CD4-positive, alpha-beta memory T cell (primary cell): ENCODE measurements at regions not wholly inside any gene's neighbourhood (a gene's known extent, or its start where the extent isn't known, plus 50 kb on each side); places are given as distances from the start of the nearest gene placed in this dataset.

Experiments
- CTCF ChIA-PET: fragments of 350-600 bp; sonication (Branson Sonifier 250); formaldehyde crosslinking; loops from one replicate; lab custom pipeline; 2021; ENCODE audit warnings: inconsistent platforms; ENCODE audit not compliant: partially characterized antibody; lab: Charles Lee
- POLR2A ChIA-PET: fragments of 350-600 bp; sonication (Branson Sonifier 250); formaldehyde crosslinking; loops from one replicate; lab custom pipeline; 2021; ENCODE audit not compliant: partially characterized antibody; lab: Charles Lee
- DNase-seq, 5 donors: peaks; one replicate each; pipeline versions ENCODE4 v3.0.0 to v3.0.0-alpha.2; 2020 to 2022; ENCODE audit warnings: mixed read lengths in 1 of 5
- H3K27ac ChIP-seq: one replicate; pipeline ENCODE4 v1.7.0; 2013; ENCODE audit warnings: low read depth, low read length
- H3K27me3 ChIP-seq: 2 replicates; pipeline ENCODE4 v1.7.0; 2013; ENCODE audit warnings: mild to moderate bottlenecking, low read length, moderate library complexity; ENCODE audit not compliant: insufficient read depth
- H3K36me3 ChIP-seq: 2 replicates; pipeline ENCODE4 v1.7.0; 2013; ENCODE audit warnings: mild to moderate bottlenecking, low read length, moderate library complexity; ENCODE audit not compliant: insufficient read depth
- H3K4me1 ChIP-seq: 2 replicates; pipeline ENCODE4 v1.7.0; 2013; ENCODE audit warnings: mild to moderate bottlenecking, low read length, moderate library complexity; ENCODE audit not compliant: insufficient read depth
- H3K4me3 ChIP-seq, 2 donors: one replicate each; pipeline ENCODE4 v1.7.0; 2013; ENCODE audit warnings: low read length in 2 of 2, mild to moderate bottlenecking in 1 of 2
- H3K9me3 ChIP-seq, 2 donors: one replicate each; pipeline ENCODE4 v1.7.0; 2013; ENCODE audit warnings: low read length in 2 of 2, control low read depth in 1 of 2; ENCODE audit not compliant: control insufficient read depth in 1 of 2
- H3K27ac Mint-ChIP-seq, 7 donors: one replicate each; pipeline ENCODE4 v1.8.0; 2020 to 2021; ENCODE audit warnings: mixed read lengths in 7 of 7, mild to moderate bottlenecking in 6 of 7, inconsistent platforms in 3 of 7, moderate library complexity in 3 of 7
- H3K27me3 Mint-ChIP-seq, 2 donors: one replicate each; pipeline ENCODE4 v1.8.0; 2020 to 2021; ENCODE audit warnings: mixed read lengths in 2 of 2
- H3K36me3 Mint-ChIP-seq, 2 donors: one replicate each; pipeline ENCODE4 v1.8.0; 2020 to 2021; ENCODE audit warnings: mixed read lengths in 2 of 2, inconsistent platforms in 1 of 2, mild to moderate bottlenecking in 1 of 2
- H3K4me1 Mint-ChIP-seq, 4 donors: one replicate each; pipeline ENCODE4 v1.8.0; 2020 to 2021; ENCODE audit warnings: mixed read lengths in 4 of 4, mild to moderate bottlenecking in 1 of 4
- H3K4me3 Mint-ChIP-seq, 8 donors: one replicate each; pipeline ENCODE4 v1.8.0; 2020 to 2021; ENCODE audit warnings: mixed read lengths in 8 of 8, mild to moderate bottlenecking in 7 of 8, moderate library complexity in 6 of 8, inconsistent platforms in 3 of 8
- H3K9me3 Mint-ChIP-seq, 8 donors: one replicate each; pipeline ENCODE4 v1.8.0; 2020 to 2021; ENCODE audit warnings: mixed read lengths in 8 of 8, mild to moderate bottlenecking in 5 of 8, inconsistent platforms in 3 of 8, moderate library complexity in 1 of 8
- intact Hi-C: fragments of 100-400 bp; cut with micrococcal nuclease; formaldehyde crosslinking; loops from one replicate; pipeline ENCODE4 v1.15.1; 2023

GRCh38 chr2:7940723-7941122 lies 741.1 kb upstream of the ID2 start:
- Mint-ChIP-seq H3K27me3 (peaks cover 0 to 7% of the 10 kb centered on the region in 2 donors), H3K4me1 (no peaks in the 10 kb centered on the region), H3K4me3 (no peak overlapping the region), H3K9me3 (peaks cover 0 to 2% (median 0%) of the 10 kb centered on the region in 8 donors), H3K27ac (no peak overlapping the region), H3K36me3 (no peaks in the 10 kb centered on the region)
- Histone ChIP-seq H3K27ac (no peak overlapping the region), H3K36me3 (no peaks in the 10 kb centered on the region), H3K27me3 (no peaks in the 10 kb centered on the region), H3K4me1 (no peaks in the 10 kb centered on the region), H3K9me3 (no peaks in the 10 kb centered on the region), H3K4me3 (no peak overlapping the region)
- DNase-seq = no peak
- intact Hi-C loops = no loop called here
- ChIA-PET POLR2A (no interaction called here), CTCF (no interaction called here)

- H3K27me3 ChIP-seq = no peaks in the 10 kb centered on the region
- no peaks in the 10 kb centered on the region for H3K4me1 ChIP-seq
- intact Hi-C loops = no loop called here
- no peak overlapping the region for H3K4me3 ChIP-seq
- Mint-ChIP-seq H3K4me1 (no peaks in the 10 kb centered on the region), H3K27me3 (no peaks in the 10 kb centered on the region), H3K27ac (no peak overlapping the region), H3K9me3 (peaks cover 0 to 2% (median 0%) of the 10 kb centered on the region in 8 donors), H3K36me3 (no peaks in the 10 kb centered on the region), H3K4me3 (no peak overlapping the region)
- no peaks in the 10 kb centered on the region for H3K9me3 ChIP-seq
- H3K36me3 ChIP-seq = no peaks in the 10 kb centered on the region
- H3K27ac ChIP-seq = no peak overlapping the region
- CTCF ChIA-PET = no interaction called here
- DNase-seq = no peak
- POLR2A ChIA-PET = no interaction called here
Measured at GRCh38 chr2:7943446-7943845, 738.4 kb upstream of the ID2 start.

DNA sequence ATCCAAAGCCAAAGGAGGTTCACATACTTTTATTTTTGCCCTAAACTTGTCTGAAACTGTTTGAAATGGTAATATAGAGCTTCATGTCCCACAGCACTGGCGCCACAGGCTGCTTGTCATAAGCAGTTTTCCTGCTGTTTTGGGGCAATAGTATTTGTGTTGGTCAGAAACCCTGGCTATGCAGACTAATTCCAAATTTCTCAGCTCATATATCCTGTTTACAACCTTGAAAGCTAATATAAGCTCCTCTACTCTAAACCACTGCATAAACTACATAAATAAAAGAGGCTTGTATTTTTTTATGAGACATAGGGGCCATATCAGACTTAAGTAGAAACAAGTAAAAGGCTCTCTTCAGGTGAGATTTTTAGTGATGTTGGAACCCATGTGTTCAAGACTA lies 736.8 kb upstream of the ID2 start:
- Mint-ChIP-seq H3K4me1 (no peaks in the 10 kb centered on the region), H3K27ac (no peak overlapping the region), H3K36me3 (no peaks in the 10 kb centered on the region), H3K9me3 (no peaks in the 10 kb centered on the region), H3K27me3 (no peaks in the 10 kb centered on the region), H3K4me3 (no peak overlapping the region)
- H3K27ac ChIP-seq = no peak overlapping the region
- no peaks in the 10 kb centered on the region for H3K36me3 ChIP-seq
- no peak for DNase-seq
- no peaks in the 10 kb centered on the region for H3K27me3 ChIP-seq
- no peaks in the 10 kb centered on the region for H3K9me3 ChIP-seq
- H3K4me3 ChIP-seq = no peak overlapping the region
- CTCF ChIA-PET = no interaction called here
- no peaks in the 10 kb centered on the region for H3K4me1 ChIP-seq
- intact Hi-C loops = no loop called here
- POLR2A ChIA-PET = no interaction called here

DNA sequence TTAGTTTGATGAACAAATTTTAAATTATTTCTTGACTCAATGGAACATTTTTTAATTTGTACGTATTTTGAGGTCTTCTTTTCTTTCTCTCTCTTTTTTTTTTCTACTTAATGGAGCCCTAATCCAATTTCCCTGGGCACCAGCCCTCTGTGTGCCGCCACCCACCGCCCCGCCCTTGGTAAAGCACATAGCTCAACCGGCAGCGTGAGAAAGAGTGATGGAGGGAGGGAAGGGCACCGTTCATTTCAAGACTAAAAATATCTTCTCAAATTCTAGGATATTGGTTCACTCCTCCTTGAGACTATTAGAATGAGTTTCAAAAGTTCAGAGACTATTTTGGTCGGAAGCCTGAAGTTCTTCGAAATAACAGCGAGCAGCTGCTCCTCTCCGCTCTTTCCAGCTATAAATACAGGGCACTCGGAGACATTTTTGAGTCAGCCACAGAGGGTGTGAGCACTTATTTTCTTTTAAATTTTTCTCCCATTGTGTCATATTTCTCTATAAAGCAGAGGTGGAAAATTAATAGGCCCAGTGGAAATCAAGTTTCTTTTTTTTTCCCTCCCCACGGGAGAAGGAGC lies 731.7 kb upstream of the ID2 start:
- POLR2A ChIA-PET = no interaction called here
- no peaks in the 10 kb centered on the region for H3K27me3 Mint-ChIP-seq
- Histone ChIP-seq H3K27ac (no peak overlapping the region), H3K36me3 (no peaks in the 10 kb centered on the region), H3K27me3 (no peaks in the 10 kb centered on the region), H3K4me3 (no peak overlapping the region), H3K4me1 (no peaks in the 10 kb centered on the region), H3K9me3 (no peaks in the 10 kb centered on the region)
- H3K4me1 Mint-ChIP-seq = no peaks in the 10 kb centered on the region
- H3K9me3 Mint-ChIP-seq = no peaks in the 10 kb centered on the region
- no peaks in the 10 kb centered on the region for H3K36me3 Mint-ChIP-seq
- H3K4me3 Mint-ChIP-seq = no peak overlapping the region
- no peak for DNase-seq
- intact Hi-C loops = no loop called here
- no peak overlapping the region for H3K27ac Mint-ChIP-seq
- CTCF ChIA-PET = no interaction called here

DNA sequence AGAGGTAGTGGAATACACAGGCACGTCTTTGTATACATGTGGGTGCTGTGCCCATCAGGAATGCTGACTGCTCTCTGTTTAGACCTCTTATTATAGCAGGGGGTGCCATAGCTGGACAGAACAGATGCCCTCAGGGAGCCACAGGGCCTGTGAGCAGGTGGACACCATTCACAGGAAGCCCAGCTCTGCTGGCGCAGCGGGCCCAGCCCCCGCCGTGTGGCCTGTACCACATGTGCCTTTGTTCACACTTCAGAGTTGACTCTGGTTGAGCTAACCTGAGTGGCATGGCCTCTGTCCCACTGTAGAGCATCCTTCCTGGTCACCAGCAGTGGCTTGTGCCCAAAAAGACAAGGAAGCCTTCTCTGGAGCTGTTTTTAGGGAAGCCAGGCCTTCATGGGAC lies 730.9 kb upstream of the ID2 start:
- ChIA-PET POLR2A (no interaction called here), CTCF (no interaction called here)
- no peaks in the 10 kb centered on the region for H3K4me1 ChIP-seq
- H3K9me3 ChIP-seq = no peaks in the 10 kb centered on the region
- H3K27ac ChIP-seq = no peak overlapping the region
- intact Hi-C loops = no loop called here
- H3K27ac Mint-ChIP-seq = no peak overlapping the region
- H3K4me3 ChIP-seq = no peak overlapping the region
- no peaks in the 10 kb centered on the region for H3K27me3 Mint-ChIP-seq
- no peaks in the 10 kb centered on the region for H3K4me1 Mint-ChIP-seq
- no peaks in the 10 kb centered on the region for H3K36me3 Mint-ChIP-seq
- no peak overlapping the region for H3K4me3 Mint-ChIP-seq
- H3K27me3 ChIP-seq = no peaks in the 10 kb centered on the region
- no peak for DNase-seq
- H3K9me3 Mint-ChIP-seq = no peaks in the 10 kb centered on the region
- no peaks in the 10 kb centered on the region for H3K36me3 ChIP-seq

DNA sequence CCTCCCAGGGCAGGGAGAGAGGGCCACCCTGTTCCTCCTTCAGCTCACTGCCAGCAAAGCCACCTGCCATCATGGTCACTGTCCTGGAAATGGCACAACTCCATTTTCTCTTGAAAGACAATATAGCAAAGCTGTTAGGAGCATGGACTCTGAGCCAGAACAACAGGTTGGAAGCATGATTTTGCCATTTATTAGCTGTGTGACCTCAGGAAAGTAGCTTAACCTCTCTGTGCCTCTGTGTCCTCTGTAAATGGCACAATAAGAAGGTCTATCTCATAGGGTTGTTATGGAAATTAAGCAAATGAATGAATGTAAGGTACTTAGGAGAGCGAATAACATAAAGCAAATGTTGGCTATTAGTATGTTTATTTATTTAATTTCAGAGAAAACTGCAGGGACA lies 730.4 kb upstream of the ID2 start:
- no peaks in the 10 kb centered on the region for H3K36me3 Mint-ChIP-seq
- no peak overlapping the region for H3K4me3 Mint-ChIP-seq
- Histone ChIP-seq H3K27me3 (no peaks in the 10 kb centered on the region), H3K4me3 (no peak overlapping the region), H3K27ac (no peak overlapping the region), H3K4me1 (no peaks in the 10 kb centered on the region), H3K36me3 (no peaks in the 10 kb centered on the region), H3K9me3 (no peaks in the 10 kb centered on the region)
- ChIA-PET POLR2A (no interaction called here), CTCF (no interaction called here)
- no peaks in the 10 kb centered on the region for H3K9me3 Mint-ChIP-seq
- no peaks in the 10 kb centered on the region for H3K27me3 Mint-ChIP-seq
- DNase-seq = no peak
- intact Hi-C loops = no loop called here
- H3K27ac Mint-ChIP-seq = no peak overlapping the region
- no peaks in the 10 kb centered on the region for H3K4me1 Mint-ChIP-seq

DNA sequence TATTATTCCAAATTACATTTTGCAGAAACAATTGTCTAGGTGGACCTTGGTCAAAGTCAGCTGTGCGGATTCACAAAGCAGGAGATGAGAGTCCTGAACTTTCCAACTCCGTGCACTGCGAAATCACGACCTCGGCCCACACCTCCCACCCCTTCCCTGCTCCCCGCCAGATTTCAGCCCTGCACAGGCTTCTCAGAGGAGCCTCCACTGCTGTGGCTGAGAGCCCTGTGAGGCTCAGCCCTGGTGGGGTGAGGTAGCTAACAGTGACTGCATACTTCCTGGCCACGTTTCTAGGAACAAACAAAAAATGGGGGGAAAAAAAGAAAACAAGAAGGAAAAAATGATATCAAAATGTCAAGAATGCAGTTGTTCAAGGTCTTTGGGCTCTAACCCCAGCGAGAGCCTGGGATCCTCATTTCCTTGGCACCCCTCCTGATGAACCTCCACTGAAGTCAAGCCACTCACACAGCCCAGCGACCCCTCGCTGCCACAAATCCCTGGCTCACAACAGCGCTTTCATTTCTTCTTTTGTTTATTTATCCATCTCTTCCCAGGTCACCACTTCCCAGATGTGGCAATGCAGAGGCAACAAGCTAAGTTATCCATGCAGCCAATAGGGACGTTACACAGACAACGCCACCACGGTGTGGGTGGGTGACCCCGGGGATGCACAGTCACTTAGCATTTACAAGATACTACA lies 729.7 kb upstream of the ID2 start:
- H3K9me3 Mint-ChIP-seq = no peaks in the 10 kb centered on the region
- H3K36me3 Mint-ChIP-seq = no peaks in the 10 kb centered on the region
- H3K4me3 ChIP-seq = no peak overlapping the region
- H3K4me1 Mint-ChIP-seq = no peaks in the 10 kb centered on the region
- H3K9me3 ChIP-seq = no peaks in the 10 kb centered on the region
- no peak overlapping the region for H3K27ac Mint-ChIP-seq
- no peaks in the 10 kb centered on the region for H3K27me3 ChIP-seq
- no peaks in the 10 kb centered on the region for H3K36me3 ChIP-seq
- ChIA-PET POLR2A (no interaction called here), CTCF (interaction anchor here (0.6 kb wide), 1 partner anchor 10 kb away, joined by 3 read pairs; no protein-coding TSS in a partner anchor)
- no peaks in the 10 kb centered on the region for H3K4me1 ChIP-seq
- no peak overlapping the region for H3K4me3 Mint-ChIP-seq
- DNase-seq = no peak
- intact Hi-C loops = no loop called here
- no peak overlapping the region for H3K27ac ChIP-seq
- no peaks in the 10 kb centered on the region for H3K27me3 Mint-ChIP-seq
